Activated naive CD4-positive, alpha-beta T cell treated with anti-CD3 and anti-CD28 coated beads, Interleukin-2, amount 10 ng/mL, durations not matched to agents 7 days and 5 days (primary cell): ENCODE measurements at regions not wholly inside any gene's neighbourhood (a gene's known extent, or its start where the extent isn't known, plus 50 kb on each side); places are given as distances from the start of the nearest gene placed in this dataset.

Experiments used
- CTCF ChIA-PET: fragments of 350-600 bp; sonication (Branson Sonifier 250); formaldehyde crosslinking; loops from one replicate; lab custom pipeline; 2021; ENCODE audit warnings: antibody characterized with exemption; lab: Charles Lee
- DNase-seq: peaks from one replicate; pipeline ENCODE4 v3.0.0-alpha.2; 2020
- H3K27ac Mint-ChIP-seq: one replicate; pipeline ENCODE4 v1.8.0; 2021; ENCODE audit warnings: mild to moderate bottlenecking, moderate library complexity, mixed read lengths
- H3K27me3 Mint-ChIP-seq: one replicate; pipeline ENCODE4 v1.8.0; 2021; ENCODE audit warnings: mild to moderate bottlenecking, mixed read lengths
- H3K36me3 Mint-ChIP-seq: one replicate; pipeline ENCODE4 v1.8.0; 2021; ENCODE audit warnings: mixed read lengths
- H3K4me1 Mint-ChIP-seq: one replicate; pipeline ENCODE4 v1.8.0; 2021; ENCODE audit warnings: mixed read lengths
- H3K4me3 Mint-ChIP-seq: one replicate; pipeline ENCODE4 v1.8.0; 2021; ENCODE audit warnings: mild to moderate bottlenecking, moderate library complexity, mixed read lengths
- H3K9me3 Mint-ChIP-seq: one replicate; pipeline ENCODE4 v1.8.0; 2021; ENCODE audit warnings: mixed read lengths

- Mint-ChIP-seq H3K27me3 (peaks cover 24% of the 10 kb centered on the region), H3K4me1 (no peaks in the 10 kb centered on the region), H3K27ac (no peak overlapping the region), H3K36me3 (no peaks in the 10 kb centered on the region), H3K9me3 (no peaks in the 10 kb centered on the region), H3K4me3 (no peak overlapping the region)
- CTCF ChIA-PET = no interaction called here
- no peak for DNase-seq
These were observed 102.3 kb upstream of the TPM1 start for GRCh38 chr15:62940093-62940754.

DNA sequence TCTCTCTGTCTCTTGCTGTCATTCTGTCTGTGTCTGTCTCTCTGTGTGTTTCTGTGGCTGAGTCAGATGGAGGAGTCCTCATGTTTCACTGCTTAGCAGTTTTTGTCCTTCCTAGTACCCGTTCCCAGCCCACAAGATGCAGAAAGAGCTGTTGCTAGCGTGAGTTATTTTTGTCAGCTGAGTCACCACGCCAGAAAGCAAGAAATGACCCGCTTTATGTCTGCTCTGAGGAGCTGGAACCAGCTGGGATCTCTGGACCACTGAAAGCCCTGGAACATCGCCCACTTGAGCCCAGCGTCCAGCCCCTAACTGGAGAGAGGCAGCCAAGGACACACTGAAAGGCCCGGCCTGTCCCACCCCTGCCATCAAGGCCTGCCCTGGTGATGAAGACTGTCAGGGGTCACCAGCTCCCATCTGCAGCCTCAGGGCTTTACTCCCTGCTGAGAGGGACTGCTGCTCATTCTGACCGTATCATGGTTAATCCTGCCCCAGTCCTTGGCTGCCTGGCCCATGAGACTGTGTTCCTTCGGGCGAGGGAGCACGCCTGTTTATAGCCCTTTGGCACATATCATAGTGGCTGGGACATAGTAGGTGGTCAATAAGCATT lies 101.7 kb upstream of the TPM1 start:
- peaks cover 18% of the 10 kb centered on the region for H3K27me3 Mint-ChIP-seq
- H3K27ac Mint-ChIP-seq = no peak overlapping the region
- DNase-seq = no peak
- H3K36me3 Mint-ChIP-seq = no peaks in the 10 kb centered on the region
- CTCF ChIA-PET = no interaction called here
- no peak overlapping the region for H3K4me3 Mint-ChIP-seq
- no peaks in the 10 kb centered on the region for H3K4me1 Mint-ChIP-seq
- no peaks in the 10 kb centered on the region for H3K9me3 Mint-ChIP-seq

DNA sequence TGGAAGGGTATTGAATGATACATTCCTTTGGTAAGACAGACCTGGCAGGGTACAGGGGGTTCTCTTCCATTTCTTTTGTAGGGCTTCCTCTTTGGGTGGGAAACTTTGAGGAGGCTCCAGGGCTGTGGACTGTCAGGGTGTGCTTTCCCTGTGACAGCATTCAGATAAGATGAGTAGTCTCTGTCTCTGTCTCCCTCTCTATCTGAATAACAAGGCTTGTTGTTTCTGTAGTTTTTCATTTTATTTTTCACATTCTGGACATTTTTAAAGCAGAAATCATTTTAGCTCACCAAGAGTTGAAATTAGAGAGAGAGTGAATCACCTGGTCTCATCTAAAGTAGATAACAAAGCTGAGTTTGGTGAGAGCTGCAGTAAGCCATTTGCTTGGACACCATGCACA lies 100.8 kb upstream of the TPM1 start:
- H3K36me3 Mint-ChIP-seq = no peaks in the 10 kb centered on the region
- H3K9me3 Mint-ChIP-seq = no peaks in the 10 kb centered on the region
- peaks cover 21% of the 10 kb centered on the region for H3K27me3 Mint-ChIP-seq
- H3K27ac Mint-ChIP-seq = no peak overlapping the region
- CTCF ChIA-PET = no interaction called here
- DNase-seq = no peak
- H3K4me1 Mint-ChIP-seq = no peaks in the 10 kb centered on the region
- no peak overlapping the region for H3K4me3 Mint-ChIP-seq

- peaks cover 23% of the 10 kb centered on the region for H3K27me3 Mint-ChIP-seq
- no peaks in the 10 kb centered on the region for H3K9me3 Mint-ChIP-seq
- no peaks in the 10 kb centered on the region for H3K4me1 Mint-ChIP-seq
- no peak overlapping the region for H3K27ac Mint-ChIP-seq
- DNase-seq = no peak
- CTCF ChIA-PET = no interaction called here
- H3K36me3 Mint-ChIP-seq = no peaks in the 10 kb centered on the region
- H3K4me3 Mint-ChIP-seq = no peak overlapping the region
These were observed 100.1 kb upstream of the TPM1 start for GRCh38 chr15:62942428-62942827.

- Mint-ChIP-seq H3K27ac (no peak overlapping the region), H3K27me3 (peaks cover 28% of the 10 kb centered on the region), H3K4me3 (no peak overlapping the region), H3K36me3 (no peaks in the 10 kb centered on the region), H3K4me1 (no peaks in the 10 kb centered on the region), H3K9me3 (no peaks in the 10 kb centered on the region)
- no peak for DNase-seq
- CTCF ChIA-PET = no interaction called here
These were observed 97.5 kb upstream of the TPM1 start for GRCh38 chr15:62945063-62945462.

GRCh38 chr15:62945760-62946159 lies 96.8 kb upstream of the TPM1 start:
- Mint-ChIP-seq H3K4me1 (no peaks in the 10 kb centered on the region), H3K4me3 (no peak overlapping the region), H3K9me3 (no peaks in the 10 kb centered on the region), H3K27ac (no peak overlapping the region), H3K27me3 (peaks cover 27% of the 10 kb centered on the region), H3K36me3 (no peaks in the 10 kb centered on the region)
- CTCF ChIA-PET = no interaction called here
- no peak for DNase-seq

DNA sequence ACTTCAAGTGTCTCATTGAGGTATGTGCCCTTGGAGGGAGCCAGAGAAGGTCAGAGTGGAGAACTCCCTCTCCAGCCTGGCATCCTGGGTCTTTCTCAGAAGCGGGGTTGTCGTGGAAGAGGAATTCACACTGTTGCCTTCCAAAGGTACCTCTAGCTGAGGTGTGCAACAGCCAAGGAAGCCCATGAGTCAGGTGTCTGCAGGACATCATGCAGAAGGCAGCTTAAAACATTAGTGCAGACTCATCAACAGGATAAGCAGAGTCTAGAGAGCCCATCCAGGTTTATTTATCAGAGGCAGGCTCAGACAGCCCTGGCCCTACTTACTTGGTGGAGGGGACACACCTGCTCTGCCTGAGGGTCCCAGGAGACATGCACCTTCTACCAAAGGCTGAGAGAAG lies 95.6 kb upstream of the TPM1 start:
- no peaks in the 10 kb centered on the region for H3K4me1 Mint-ChIP-seq
- no peak overlapping the region for H3K27ac Mint-ChIP-seq
- peaks cover 24% of the 10 kb centered on the region for H3K27me3 Mint-ChIP-seq
- no peaks in the 10 kb centered on the region for H3K36me3 Mint-ChIP-seq
- no peak for DNase-seq
- CTCF ChIA-PET = no interaction called here
- no peak overlapping the region for H3K4me3 Mint-ChIP-seq
- H3K9me3 Mint-ChIP-seq = no peaks in the 10 kb centered on the region

DNA sequence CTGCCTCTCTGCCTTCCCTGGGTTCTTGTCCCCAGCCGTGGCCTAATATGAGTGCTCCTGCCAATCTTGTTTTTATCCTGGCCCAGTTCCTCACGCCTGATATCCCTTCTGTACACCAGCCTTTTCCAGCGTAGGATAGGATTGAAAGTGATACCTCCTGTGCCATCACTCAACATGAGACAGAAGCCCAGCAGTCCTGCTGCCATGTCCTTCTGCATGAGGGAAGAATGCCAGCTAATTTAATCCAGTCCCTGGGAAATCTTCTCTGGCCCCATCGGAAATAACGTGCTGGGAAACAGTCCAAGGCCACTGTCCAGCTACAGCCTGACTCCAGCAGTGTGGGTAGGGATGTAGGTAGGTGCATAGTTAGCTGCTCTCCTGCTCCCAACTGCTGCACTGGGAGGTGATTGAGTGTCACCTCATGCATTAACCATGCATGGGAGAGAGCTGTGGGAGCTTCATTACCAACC lies 92.0 kb upstream of the TPM1 start:
- no peak for DNase-seq
- H3K36me3 Mint-ChIP-seq = no peaks in the 10 kb centered on the region
- H3K4me1 Mint-ChIP-seq = no peaks in the 10 kb centered on the region
- CTCF ChIA-PET = no interaction called here
- peaks cover 41% of the 10 kb centered on the region for H3K27me3 Mint-ChIP-seq
- H3K4me3 Mint-ChIP-seq = no peak overlapping the region
- no peaks in the 10 kb centered on the region for H3K9me3 Mint-ChIP-seq
- H3K27ac Mint-ChIP-seq = no peak overlapping the region

- no peaks in the 10 kb centered on the region for H3K36me3 Mint-ChIP-seq
- H3K4me3 Mint-ChIP-seq = no peak overlapping the region
- no peaks in the 10 kb centered on the region for H3K4me1 Mint-ChIP-seq
- DNase-seq = no peak
- H3K27me3 Mint-ChIP-seq = peaks cover 40% of the 10 kb centered on the region
- no peak overlapping the region for H3K27ac Mint-ChIP-seq
- CTCF ChIA-PET = no interaction called here
- H3K9me3 Mint-ChIP-seq = no peaks in the 10 kb centered on the region
These were observed 91.1 kb upstream of the TPM1 start for GRCh38 chr15:62951481-62951880.

DNA sequence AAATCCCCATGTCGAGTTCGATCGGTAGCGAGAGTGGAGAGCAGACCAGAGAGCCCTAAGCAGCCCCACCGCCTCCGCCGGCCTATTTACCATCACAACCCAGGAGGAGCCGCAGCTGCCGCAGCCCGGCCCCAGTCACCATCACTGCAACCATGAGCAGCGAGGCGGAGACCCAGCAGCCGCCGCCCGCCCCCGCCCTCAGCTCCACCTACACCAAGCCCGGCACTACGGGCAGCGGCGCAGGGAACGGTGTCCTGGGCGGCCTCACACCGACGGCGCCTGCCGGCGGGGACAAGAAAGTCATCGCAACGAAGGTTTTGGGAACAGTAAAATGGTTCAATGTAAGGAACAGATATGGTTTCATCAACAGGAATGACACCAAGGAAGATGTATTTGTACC lies 89.5 kb upstream of the TPM1 start:
- CTCF ChIA-PET = no interaction called here

DNA sequence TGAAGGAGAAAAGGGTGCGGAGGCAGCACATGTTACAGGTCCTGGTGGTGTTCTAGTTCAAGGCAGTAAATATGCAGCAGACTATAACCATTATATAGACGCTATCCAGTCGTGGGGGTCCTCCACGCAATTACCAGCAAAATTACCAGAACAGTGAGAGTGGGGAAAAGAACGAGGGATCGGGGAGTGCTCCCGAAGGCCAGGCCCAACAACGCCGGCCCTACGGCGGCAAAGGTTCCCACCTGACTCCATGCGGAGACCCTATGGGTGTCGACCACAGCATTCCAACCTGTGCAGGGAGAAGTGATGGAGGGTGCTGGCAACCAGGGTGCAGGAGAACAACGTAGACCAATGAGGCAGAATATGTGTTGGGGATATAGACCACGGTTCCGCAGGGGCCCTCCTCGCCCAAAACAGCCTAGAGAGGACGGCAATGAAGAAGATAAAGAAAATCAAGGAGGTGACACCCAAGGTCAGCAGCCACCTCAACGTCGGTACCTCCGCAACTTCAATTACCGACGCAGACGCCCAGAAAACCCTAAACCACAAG lies 89.0 kb upstream of the TPM1 start:
- CTCF ChIA-PET = no interaction called here
- Mint-ChIP-seq H3K4me1 (no peaks in the 10 kb centered on the region), H3K4me3 (no peak overlapping the region), H3K27ac (no peak overlapping the region), H3K27me3 (peaks cover 36% of the 10 kb centered on the region), H3K36me3 (no peaks in the 10 kb centered on the region), H3K9me3 (no peaks in the 10 kb centered on the region)
- DNase-seq = no peak

More for the DNA sequence above, 89.5 kb upstream of the TPM1 start:
- no peaks in the 10 kb centered on the region for H3K9me3 Mint-ChIP-seq
- H3K4me1 Mint-ChIP-seq = no peaks in the 10 kb centered on the region
- DNase-seq = no peak
- no peak overlapping the region for H3K4me3 Mint-ChIP-seq
- no peaks in the 10 kb centered on the region for H3K36me3 Mint-ChIP-seq
- H3K27ac Mint-ChIP-seq = no peak overlapping the region
- peaks cover 35% of the 10 kb centered on the region for H3K27me3 Mint-ChIP-seq

- H3K27me3 Mint-ChIP-seq = peaks cover 34% of the 10 kb centered on the region
- no peaks in the 10 kb centered on the region for H3K36me3 Mint-ChIP-seq
- CTCF ChIA-PET = no interaction called here
- no peak overlapping the region for H3K27ac Mint-ChIP-seq
- H3K4me3 Mint-ChIP-seq = no peak overlapping the region
- H3K4me1 Mint-ChIP-seq = no peaks in the 10 kb centered on the region
- no peak for DNase-seq
- H3K9me3 Mint-ChIP-seq = no peaks in the 10 kb centered on the region
These were observed 85.4 kb upstream of the TPM1 start for GRCh38 chr15:62957130-62957529.

DNA sequence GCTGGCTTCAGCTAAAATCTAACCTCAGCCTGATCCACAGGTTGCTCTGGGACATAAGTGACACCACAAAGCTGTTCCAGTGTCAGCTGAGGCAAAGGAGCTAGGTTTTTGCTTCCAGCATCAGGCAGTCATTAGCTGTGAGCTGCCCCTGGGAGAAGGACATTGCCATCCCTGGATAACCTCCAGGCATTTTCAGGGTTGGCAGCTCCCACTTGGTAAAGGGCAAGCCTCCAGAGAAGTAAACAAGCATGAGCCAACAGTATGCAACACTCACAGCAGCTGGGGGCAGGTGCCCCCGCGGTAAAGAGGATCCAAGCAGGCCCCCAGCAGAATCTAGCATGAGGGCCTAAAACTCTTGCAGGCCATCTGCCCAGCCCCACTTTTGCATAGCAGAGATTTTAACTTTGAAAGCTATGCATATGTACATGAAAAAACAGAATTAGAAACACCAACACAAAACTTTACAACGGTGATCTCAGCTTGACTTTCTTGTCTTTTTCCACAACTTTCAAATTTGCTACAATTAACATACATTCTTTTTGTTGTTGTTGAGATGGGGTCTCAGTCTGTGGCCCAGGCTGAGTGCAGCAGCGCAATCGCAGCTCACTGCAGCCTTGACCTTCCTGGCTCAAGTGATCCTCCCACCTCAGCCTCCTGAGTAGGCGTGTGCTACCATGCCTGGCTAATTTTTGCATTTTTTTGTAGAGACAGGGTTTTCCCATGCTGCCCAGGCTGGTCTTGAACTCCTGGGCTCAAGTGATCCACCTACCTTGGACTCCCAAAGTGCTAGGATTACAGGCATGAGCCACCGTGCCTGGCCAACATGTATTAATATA lies 83.8 kb upstream of the TPM1 start:
- CTCF ChIA-PET = no interaction called here
- no peaks in the 10 kb centered on the region for H3K4me1 Mint-ChIP-seq
- no peaks in the 10 kb centered on the region for H3K36me3 Mint-ChIP-seq
- H3K27ac Mint-ChIP-seq = no peak overlapping the region
- H3K27me3 Mint-ChIP-seq = peaks cover 20% of the 10 kb centered on the region
- H3K9me3 Mint-ChIP-seq = no peaks in the 10 kb centered on the region
- no peak overlapping the region for H3K4me3 Mint-ChIP-seq
- no peak for DNase-seq

DNA sequence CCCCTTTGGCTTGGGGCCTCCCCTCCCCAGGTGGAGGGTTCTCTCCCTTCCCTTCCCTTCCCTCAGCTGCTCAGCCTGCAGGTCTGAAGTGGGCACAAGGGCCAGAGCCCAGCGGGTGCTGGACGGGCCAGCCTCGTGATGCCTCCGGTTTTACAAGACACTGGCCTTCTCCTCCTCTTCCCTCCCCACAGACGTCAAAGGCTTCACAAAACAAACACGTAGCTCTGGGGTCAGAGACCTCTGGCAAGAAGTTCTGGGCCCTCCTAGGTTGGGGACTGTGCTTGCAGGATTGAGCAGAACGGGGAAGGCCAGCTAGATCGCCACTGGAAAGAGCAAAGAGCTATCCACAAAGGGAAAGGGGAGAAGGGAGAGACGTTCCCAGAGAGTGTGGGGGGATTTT lies 81.4 kb upstream of the TPM1 start:
- CTCF ChIA-PET = no interaction called here
- no peaks in the 10 kb centered on the region for H3K9me3 Mint-ChIP-seq
- no peak overlapping the region for H3K27ac Mint-ChIP-seq
- H3K36me3 Mint-ChIP-seq = no peaks in the 10 kb centered on the region
- no peak for DNase-seq
- peaks cover 17% of the 10 kb centered on the region for H3K27me3 Mint-ChIP-seq
- H3K4me1 Mint-ChIP-seq = no peaks in the 10 kb centered on the region
- H3K4me3 Mint-ChIP-seq = no peak overlapping the region
